ENCODE measurements at regions not wholly inside any gene's neighbourhood (a gene's known extent, or its start where the extent isn't known, plus 50 kb on each side); places are given as distances from the start of the nearest gene placed in this dataset.

GRCh38 chr9:16135968-16136367 lies 583.1 kb downstream of the CCDC171 start:
- DNase-seq, result no peak

- no peak for DNase-seq
These were observed 583.6 kb downstream of the CCDC171 start for GRCh38 chr9:16136451-16136850.

- no peak for DNase-seq
These were observed 584.1 kb downstream of the CCDC171 start for GRCh38 chr9:16136961-16137360.

GRCh38 chr9:16138561-16139491 lies 586.0 kb downstream of the CCDC171 start:
- DNase-seq, result no peak

GRCh38 chr9:16139774-16140173 lies 586.9 kb downstream of the CCDC171 start:
- no peak for DNase-seq

GRCh38 chr9:16143310-16143709 lies 590.5 kb downstream of the CCDC171 start:
- no peak for DNase-seq

GRCh38 chr9:16143947-16144890 lies 591.4 kb downstream of the CCDC171 start:
- no peak for DNase-seq

GRCh38 chr9:16145196-16145950 lies 592.5 kb downstream of the CCDC171 start:
- DNase-seq, result no peak

GRCh38 chr9:16147726-16148125 lies 594.9 kb downstream of the CCDC171 start:
- DNase-seq, result no peak

GRCh38 chr9:16150501-16150900 lies 597.7 kb downstream of the CCDC171 start:
- DNase-seq, result no peak

GRCh38 chr9:16150938-16151650 lies 598.3 kb downstream of the CCDC171 start:
- no peak for DNase-seq

- DNase-seq, result no peak
These were observed 599.6 kb downstream of the CCDC171 start for GRCh38 chr9:16152276-16153101.

- no peak for DNase-seq
These were observed 600.4 kb downstream of the CCDC171 start for GRCh38 chr9:16153221-16153620.

- DNase-seq, result no peak
These were observed 600.9 kb downstream of the CCDC171 start for GRCh38 chr9:16153741-16154140.

GRCh38 chr9:16154521-16155078 lies 601.8 kb downstream of the CCDC171 start:
- DNase-seq, result peak; percentile 64

GRCh38 chr9:16155878-16156277 lies 603.0 kb downstream of the CCDC171 start:
- DNase-seq, result no peak

GRCh38 chr9:16157216-16157615 lies 604.4 kb downstream of the CCDC171 start:
- no peak for DNase-seq

- no peak for DNase-seq
These were observed 604.8 kb downstream of the CCDC171 start for GRCh38 chr9:16157651-16158050.

GRCh38 chr9:16158093-16158492 lies 605.2 kb downstream of the CCDC171 start:
- no peak for DNase-seq

- no peak for DNase-seq
These were observed 608.6 kb downstream of the CCDC171 start for GRCh38 chr9:16161483-16161882.

GRCh38 chr9:16170119-16170518 lies 617.3 kb downstream of the CCDC171 start:
- DNase-seq, result no peak
